ENCODE measurements at regions not wholly inside any gene's neighbourhood (a gene's known extent, or its start where the extent isn't known, plus 50 kb on each side); places are given as distances from the start of the nearest gene placed in this dataset.

DNA sequence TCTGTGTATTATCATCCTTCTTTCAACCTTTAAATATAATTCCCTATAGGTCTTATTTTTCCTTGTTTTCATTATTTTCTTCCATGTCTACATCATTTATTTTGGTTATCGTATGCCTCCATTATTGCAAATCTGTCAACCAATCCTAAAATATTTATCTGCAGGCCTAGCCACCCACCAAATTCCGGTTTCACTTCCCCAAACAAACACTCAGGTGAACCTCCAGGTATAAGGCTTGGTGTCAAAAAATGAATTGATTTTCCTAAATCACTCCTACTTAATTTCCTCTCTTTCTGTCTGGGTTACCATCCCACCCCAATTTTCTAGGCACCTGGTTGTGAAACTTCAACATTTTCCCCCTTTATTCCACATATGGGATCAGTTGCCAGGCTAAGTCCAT is 111.9 kb upstream of the LINC00305 start:
- H3K36me3 ChIP-seq (ENCODE audit: control insufficient read depth, insufficient read depth, low read length) = no peaks in the 10 kb centered on the region
- no peaks in the 10 kb centered on the region for H3K27me3 ChIP-seq (ENCODE audit: control insufficient read depth, insufficient read depth, low read length)
- DNase-seq (ENCODE audit: low read depth) (no peak), FAIRE-seq (no peak)
- no peak for TF ChIP-seq CTCF (IDR thresholded peaks at IDR 0.05; ENCODE audit: insufficient read depth, low read length, severe bottlenecking)
- no peak overlapping the region for H3K4me3 ChIP-seq (ENCODE audit: low read depth, low read length)

DNA sequence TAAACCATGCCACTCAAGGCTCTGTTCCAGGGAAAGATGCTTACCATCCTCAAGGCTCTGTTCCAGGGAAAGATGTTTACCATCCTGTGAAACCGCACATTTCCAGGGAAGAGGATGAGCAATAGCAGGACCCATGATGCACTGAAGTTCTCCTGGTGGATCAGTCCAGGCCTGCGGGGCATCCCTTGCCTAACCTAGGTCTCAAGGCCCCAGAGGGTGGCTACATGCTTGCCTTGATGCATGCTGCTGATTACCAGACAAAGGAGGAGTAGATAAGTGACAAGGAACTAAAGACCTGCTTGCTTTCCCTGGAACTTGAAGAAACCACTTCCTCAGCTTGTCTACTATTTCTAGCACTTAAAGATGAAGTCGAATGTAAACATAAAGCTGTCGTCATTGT is 111.0 kb upstream of the LINC00305 start:
- H3K4me3 ChIP-seq (ENCODE audit: low read depth, low read length) = no peak overlapping the region
- no peak for TF ChIP-seq CTCF (IDR thresholded peaks at IDR 0.05; ENCODE audit: insufficient read depth, low read length, severe bottlenecking)
- H3K27me3 ChIP-seq (ENCODE audit: control insufficient read depth, insufficient read depth, low read length) = no peaks in the 10 kb centered on the region
- FAIRE-seq (no peak), DNase-seq (ENCODE audit: low read depth) (no peak)
- H3K36me3 ChIP-seq (ENCODE audit: control insufficient read depth, insufficient read depth, low read length) = no peaks in the 10 kb centered on the region

GRCh38 chr18:64258111-64258650 is 109.3 kb upstream of the LINC00305 start:
- DNase-seq (ENCODE audit: low read depth) (no peak), FAIRE-seq (no peak)
- Histone ChIP-seq H3K36me3 (ENCODE audit: control insufficient read depth, insufficient read depth, low read length) (no peaks in the 10 kb centered on the region), H3K4me3 (ENCODE audit: low read depth, low read length) (no peak overlapping the region), H3K27me3 (ENCODE audit: control insufficient read depth, insufficient read depth, low read length) (no peaks in the 10 kb centered on the region)
- no peak for TF ChIP-seq CTCF (IDR thresholded peaks at IDR 0.05; ENCODE audit: insufficient read depth, low read length, severe bottlenecking)

GRCh38 chr18:64254399-64255093 is 105.7 kb upstream of the LINC00305 start:
- Histone ChIP-seq H3K4me3 (ENCODE audit: low read depth, low read length) (no peak overlapping the region), H3K27me3 (ENCODE audit: control insufficient read depth, insufficient read depth, low read length) (no peaks in the 10 kb centered on the region), H3K36me3 (ENCODE audit: control insufficient read depth, insufficient read depth, low read length) (no peaks in the 10 kb centered on the region)
- DNase-seq (ENCODE audit: low read depth) (no peak), FAIRE-seq (no peak)
- TF ChIP-seq CTCF (IDR thresholded peaks at IDR 0.05; ENCODE audit: insufficient read depth, low read length, severe bottlenecking) = no peak

DNA sequence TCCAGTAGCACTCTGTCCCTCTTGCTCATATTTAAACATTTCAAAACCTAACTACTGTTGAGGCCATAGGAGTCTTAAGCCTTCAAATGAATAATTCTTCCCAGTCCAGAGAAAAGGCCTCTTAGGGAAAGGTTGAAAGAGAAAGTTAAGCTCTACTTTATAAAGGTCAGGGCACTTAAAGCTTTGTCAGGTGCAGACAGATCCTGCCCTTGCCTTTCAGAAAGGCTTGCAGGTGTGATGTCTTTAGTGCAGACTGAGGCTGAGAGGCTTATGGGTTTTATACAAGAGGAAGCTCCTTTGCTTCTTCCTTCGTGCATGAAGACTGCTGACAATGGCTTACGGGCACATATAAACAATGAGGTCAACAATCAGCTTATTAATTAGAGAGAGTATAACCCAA is 105.0 kb upstream of the LINC00305 start:
- TF ChIP-seq CTCF (IDR thresholded peaks at IDR 0.05; ENCODE audit: insufficient read depth, low read length, severe bottlenecking) = no peak
- DNase-seq (ENCODE audit: low read depth) (no peak), FAIRE-seq (no peak)
- H3K36me3 ChIP-seq (ENCODE audit: control insufficient read depth, insufficient read depth, low read length) = no peaks in the 10 kb centered on the region
- H3K4me3 ChIP-seq (ENCODE audit: low read depth, low read length) = no peak overlapping the region
- H3K27me3 ChIP-seq (ENCODE audit: control insufficient read depth, insufficient read depth, low read length) = no peaks in the 10 kb centered on the region

GRCh38 chr18:64253222-64253621 is 104.3 kb upstream of the LINC00305 start:
- H3K27me3 ChIP-seq (ENCODE audit: control insufficient read depth, insufficient read depth, low read length) = no peaks in the 10 kb centered on the region
- no peak overlapping the region for H3K4me3 ChIP-seq (ENCODE audit: low read depth, low read length)
- no peak for DNase-seq (ENCODE audit: low read depth)
- no peak for FAIRE-seq
- no peak for TF ChIP-seq CTCF (IDR thresholded peaks at IDR 0.05; ENCODE audit: insufficient read depth, low read length, severe bottlenecking)
- H3K36me3 ChIP-seq (ENCODE audit: control insufficient read depth, insufficient read depth, low read length) = no peaks in the 10 kb centered on the region

All from bronchial epithelial cell (primary cell).